Neural cell (in vitro differentiated cells): ENCODE measurements at regions not wholly inside any gene's neighbourhood (a gene's known extent, or its start where the extent isn't known, plus 50 kb on each side); places are given as distances from the start of the nearest gene placed in this dataset.

Experiments used
- H2AFZ ChIP-seq: fragments of 200-600, 300-800 bp; sonication (generic), shearing (Covaris generic); 2 replicates; pipeline ENCODE4 v1.6.0; 2014; ENCODE audit warnings: low read depth, mild to moderate bottlenecking, antibody characterized with exemption, low read length, moderate library complexity
- H3F3A ChIP-seq: fragments of 200-600 bp; shearing (Covaris generic); 2 replicates; pipeline ENCODE4 v1.6.1; 2016; ENCODE audit warnings: mild to moderate bottlenecking, moderate library complexity, mixed read lengths, antibody characterized with exemption, low read length; ENCODE audit not compliant: insufficient read depth, poor library complexity, severe bottlenecking
- H3K27ac ChIP-seq: fragments of 200-600, 300-800 bp; sonication (generic), shearing (Covaris generic); 2 replicates; pipeline ENCODE4 v1.5.1; 2014; ENCODE audit warnings: mild to moderate bottlenecking, low read length, moderate library complexity
- H3K27me3 ChIP-seq: fragments of 300-800, 200-600 bp; sonication (generic), shearing (Covaris generic); 2 replicates; pipeline ENCODE4 v1.6.0; 2014; ENCODE audit warnings: mild to moderate bottlenecking, low read depth, low read length, moderate library complexity; ENCODE audit not compliant: insufficient read depth
- H3K36me3 ChIP-seq: fragments of 300-800, 200-600 bp; sonication (generic), shearing (Covaris generic); 2 replicates; pipeline ENCODE4 v1.5.1; 2014; ENCODE audit warnings: mild to moderate bottlenecking, antibody characterized with exemption, low read length, moderate library complexity; ENCODE audit not compliant: insufficient read depth
- H3K4me2 ChIP-seq: fragments of 300-800, 200-600 bp; sonication (generic), shearing (Covaris generic); 2 replicates; pipeline ENCODE4 v1.6.0; 2014; ENCODE audit warnings: mild to moderate bottlenecking, low read length
- H3K4me3 ChIP-seq: fragments of 300-800, 200-600 bp; sonication (generic), shearing (Covaris generic); 2 replicates; pipeline ENCODE4 v1.5.1; 2014; ENCODE audit warnings: mild to moderate bottlenecking, low read length, moderate library complexity
- H3K79me2 ChIP-seq: fragments of 200-600 bp; shearing (Covaris generic); replicated peaks from 2 replicates; pipeline ENCODE4 v1.6.0; 2014; ENCODE audit warnings: mild to moderate bottlenecking, low read length, moderate library complexity; ENCODE audit not compliant: insufficient read depth
- H3K9ac ChIP-seq: fragments of 300-800, 200-600 bp; sonication (generic), shearing (Covaris generic); 2 replicates; pipeline ENCODE4 v1.6.1; 2016; ENCODE audit warnings: mild to moderate bottlenecking, low read length, mixed read lengths
- H3K9me2 ChIP-seq: fragments of 200-600 bp; shearing (Covaris generic); 2 replicates; pipeline ENCODE4 v1.6.1; 2016; ENCODE audit warnings: mild to moderate bottlenecking, low read length, mixed read lengths; ENCODE audit not compliant: insufficient read depth
- H3K9me3 ChIP-seq: fragments of 200-600, 300-800 bp; sonication (generic), shearing (Covaris generic); 2 replicates; pipeline ENCODE4 v1.6.1; 2016; ENCODE audit warnings: mild to moderate bottlenecking, mixed run types, low read length, moderate library complexity, mixed read lengths
- H4K20me1 ChIP-seq: fragments of 200-600 bp; shearing (Covaris generic); 2 replicates; pipeline ENCODE4 v1.6.1; 2016; ENCODE audit warnings: mild to moderate bottlenecking, mixed run types; ENCODE audit not compliant: insufficient read depth
- EP300 ChIP-seq: fragments of 450-650 bp; conservative IDR thresholded peaks from 2 replicates; pipeline ENCODE4 v1.6.1; 2014; ENCODE audit warnings: antibody characterized with exemption, mild to moderate bottlenecking, moderate library complexity; ENCODE audit not compliant: poor library complexity, severe bottlenecking
- EZH2 ChIP-seq: fragments of 200-600, 300-800 bp; shearing (Covaris generic), sonication (generic); IDR thresholded peaks from 2 replicates; pipeline ENCODE4 v1.6.1; 2014; ENCODE audit warnings: antibody characterized with exemption, low read length, borderline replicate concordance, mild to moderate bottlenecking; ENCODE audit not compliant: insufficient read depth, poor library complexity, severe bottlenecking
- MXI1 ChIP-seq: fragments of 450-650 bp; conservative IDR thresholded peaks from 2 replicates; pipeline ENCODE4 v1.6.1; 2014; ENCODE audit warnings: antibody characterized with exemption, mild to moderate bottlenecking; ENCODE audit not compliant: poor library complexity, severe bottlenecking
- POLR2AphosphoS5 ChIP-seq: IDR thresholded peaks from 2 replicates; pipeline ENCODE4 v1.6.1; 2012
- RAD21 ChIP-seq: fragments of 450-650 bp; conservative IDR thresholded peaks from 2 replicates; pipeline ENCODE4 v1.6.1; 2014; ENCODE audit warnings: antibody characterized with exemption, mild to moderate bottlenecking, moderate library complexity
- SMC3 ChIP-seq: fragments of 450-650 bp; conservative IDR thresholded peaks from 2 replicates; pipeline ENCODE4 v1.6.1; 2014; ENCODE audit warnings: antibody characterized with exemption, mild to moderate bottlenecking, moderate library complexity; ENCODE audit not compliant: poor library complexity
- TAF1 ChIP-seq: IDR thresholded peaks from 2 replicates; pipeline ENCODE4 v1.6.1; 2012; ENCODE audit warnings: low read depth
- TF ChIP-seq, protein P1 (sequence below): IDR thresholded peaks from 2 replicates; pipeline ENCODE4 v1.6.1; 2012; ENCODE audit warnings: borderline replicate concordance
- TF ChIP-seq, protein P2 (sequence below): fragments of 450-650 bp; IDR thresholded peaks from 2 replicates; pipeline ENCODE4 v1.5.1; 2014; ENCODE audit warnings: antibody characterized with exemption, mild to moderate bottlenecking, moderate library complexity; ENCODE audit not compliant: poor library complexity, severe bottlenecking

DNA sequence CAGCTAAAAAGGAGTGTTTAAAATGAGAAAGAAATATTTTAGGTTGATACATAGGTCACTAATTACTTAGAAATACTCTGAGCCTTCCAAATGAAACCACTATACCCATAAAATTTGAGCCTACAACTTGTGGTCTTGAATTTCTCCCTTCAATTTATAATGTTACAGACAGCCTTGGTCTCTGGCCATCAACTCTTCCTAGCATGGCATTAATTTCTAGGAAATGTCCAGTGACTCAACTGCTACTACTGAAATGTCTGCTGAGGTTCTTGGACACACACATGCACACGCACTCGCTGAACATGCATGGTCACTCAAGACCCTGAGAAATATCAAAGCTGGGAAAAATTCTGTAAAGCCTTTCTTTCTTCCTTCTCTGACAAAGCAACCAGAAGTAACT lies 61.1 kb upstream of the SAMSN1 start:
- no peaks in the 10 kb centered on the region for H3F3A ChIP-seq
- no peak overlapping the region for H3K4me3 ChIP-seq
- no peak overlapping the region for H3K4me2 ChIP-seq
- TF ChIP-seq, protein P1, sequence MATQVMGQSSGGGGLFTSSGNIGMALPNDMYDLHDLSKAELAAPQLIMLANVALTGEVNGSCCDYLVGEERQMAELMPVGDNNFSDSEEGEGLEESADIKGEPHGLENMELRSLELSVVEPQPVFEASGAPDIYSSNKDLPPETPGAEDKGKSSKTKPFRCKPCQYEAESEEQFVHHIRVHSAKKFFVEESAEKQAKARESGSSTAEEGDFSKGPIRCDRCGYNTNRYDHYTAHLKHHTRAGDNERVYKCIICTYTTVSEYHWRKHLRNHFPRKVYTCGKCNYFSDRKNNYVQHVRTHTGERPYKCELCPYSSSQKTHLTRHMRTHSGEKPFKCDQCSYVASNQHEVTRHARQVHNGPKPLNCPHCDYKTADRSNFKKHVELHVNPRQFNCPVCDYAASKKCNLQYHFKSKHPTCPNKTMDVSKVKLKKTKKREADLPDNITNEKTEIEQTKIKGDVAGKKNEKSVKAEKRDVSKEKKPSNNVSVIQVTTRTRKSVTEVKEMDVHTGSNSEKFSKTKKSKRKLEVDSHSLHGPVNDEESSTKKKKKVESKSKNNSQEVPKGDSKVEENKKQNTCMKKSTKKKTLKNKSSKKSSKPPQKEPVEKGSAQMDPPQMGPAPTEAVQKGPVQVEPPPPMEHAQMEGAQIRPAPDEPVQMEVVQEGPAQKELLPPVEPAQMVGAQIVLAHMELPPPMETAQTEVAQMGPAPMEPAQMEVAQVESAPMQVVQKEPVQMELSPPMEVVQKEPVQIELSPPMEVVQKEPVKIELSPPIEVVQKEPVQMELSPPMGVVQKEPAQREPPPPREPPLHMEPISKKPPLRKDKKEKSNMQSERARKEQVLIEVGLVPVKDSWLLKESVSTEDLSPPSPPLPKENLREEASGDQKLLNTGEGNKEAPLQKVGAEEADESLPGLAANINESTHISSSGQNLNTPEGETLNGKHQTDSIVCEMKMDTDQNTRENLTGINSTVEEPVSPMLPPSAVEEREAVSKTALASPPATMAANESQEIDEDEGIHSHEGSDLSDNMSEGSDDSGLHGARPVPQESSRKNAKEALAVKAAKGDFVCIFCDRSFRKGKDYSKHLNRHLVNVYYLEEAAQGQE: no peak
- TF ChIP-seq SMC3 (no peak), POLR2AphosphoS5 (no peak), TAF1 (no peak), MXI1 (no peak), EP300 (no peak), EZH2 (no peak), RAD21 (no peak)
- TF ChIP-seq, protein P2, sequence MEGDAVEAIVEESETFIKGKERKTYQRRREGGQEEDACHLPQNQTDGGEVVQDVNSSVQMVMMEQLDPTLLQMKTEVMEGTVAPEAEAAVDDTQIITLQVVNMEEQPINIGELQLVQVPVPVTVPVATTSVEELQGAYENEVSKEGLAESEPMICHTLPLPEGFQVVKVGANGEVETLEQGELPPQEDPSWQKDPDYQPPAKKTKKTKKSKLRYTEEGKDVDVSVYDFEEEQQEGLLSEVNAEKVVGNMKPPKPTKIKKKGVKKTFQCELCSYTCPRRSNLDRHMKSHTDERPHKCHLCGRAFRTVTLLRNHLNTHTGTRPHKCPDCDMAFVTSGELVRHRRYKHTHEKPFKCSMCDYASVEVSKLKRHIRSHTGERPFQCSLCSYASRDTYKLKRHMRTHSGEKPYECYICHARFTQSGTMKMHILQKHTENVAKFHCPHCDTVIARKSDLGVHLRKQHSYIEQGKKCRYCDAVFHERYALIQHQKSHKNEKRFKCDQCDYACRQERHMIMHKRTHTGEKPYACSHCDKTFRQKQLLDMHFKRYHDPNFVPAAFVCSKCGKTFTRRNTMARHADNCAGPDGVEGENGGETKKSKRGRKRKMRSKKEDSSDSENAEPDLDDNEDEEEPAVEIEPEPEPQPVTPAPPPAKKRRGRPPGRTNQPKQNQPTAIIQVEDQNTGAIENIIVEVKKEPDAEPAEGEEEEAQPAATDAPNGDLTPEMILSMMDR: no peak
- H3K9me2 ChIP-seq: no peaks in the 10 kb centered on the region
- no peaks in the 10 kb centered on the region for H3K9me3 ChIP-seq
- no peaks in the 10 kb centered on the region for H3K79me2 ChIP-seq
- no peak overlapping the region for H3K9ac ChIP-seq
- H3K27ac ChIP-seq: no peak overlapping the region
- no peak overlapping the region for H2AFZ ChIP-seq
- no peaks in the 10 kb centered on the region for H4K20me1 ChIP-seq
- H3K36me3 ChIP-seq: no peaks in the 10 kb centered on the region
- H3K27me3 ChIP-seq: no peaks in the 10 kb centered on the region

DNA sequence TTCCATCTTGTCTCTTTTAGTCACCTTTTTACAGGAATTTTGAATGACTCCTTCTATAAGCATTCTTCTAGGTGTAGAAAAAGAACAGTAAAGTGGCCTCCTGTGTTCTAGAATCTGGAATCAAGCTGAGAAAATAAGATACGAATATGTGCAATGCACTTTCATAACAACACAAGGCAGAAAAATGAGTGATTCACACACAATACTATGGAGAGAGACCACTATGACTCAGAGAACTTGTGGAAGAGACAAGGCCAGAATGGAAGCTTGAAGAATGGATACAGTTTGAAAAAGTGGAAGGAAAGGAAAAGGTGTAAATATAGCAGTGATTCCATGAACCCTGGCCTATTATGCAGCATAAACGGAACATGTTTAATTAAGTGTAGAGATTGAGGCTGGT lies 57.1 kb upstream of the SAMSN1 start:
- no peaks in the 10 kb centered on the region for H3K36me3 ChIP-seq
- no peak overlapping the region for H3K4me2 ChIP-seq

More for the DNA sequence above, 57.1 kb upstream of the SAMSN1 start:
- TF ChIP-seq TAF1: no peak
- TF ChIP-seq SMC3: no peak
- no peak for TF ChIP-seq MXI1
- no peak for TF ChIP-seq EZH2
- no peak for TF ChIP-seq POLR2AphosphoS5
- TF ChIP-seq, protein P1: no peak
- TF ChIP-seq EP300: no peak
- TF ChIP-seq, protein P2: no peak
- no peak for TF ChIP-seq RAD21
- Histone ChIP-seq H2AFZ (no peak overlapping the region), H3K27ac (no peak overlapping the region), H3K27me3 (no peaks in the 10 kb centered on the region), H3K9me2 (no peaks in the 10 kb centered on the region), H3K9me3 (no peaks in the 10 kb centered on the region), H3K9ac (no peak overlapping the region), H3F3A (no peaks in the 10 kb centered on the region), H3K4me3 (no peak overlapping the region), H3K79me2 (no peaks in the 10 kb centered on the region), H4K20me1 (no peaks in the 10 kb centered on the region)
